Neural progenitor cell (in vitro differentiated cells): ENCODE measurements at regions not wholly inside any gene's neighbourhood (a gene's known extent, or its start where the extent isn't known, plus 50 kb on each side); places are given as distances from the start of the nearest gene placed in this dataset.

Experiments used
- DNase-seq: peaks from one replicate; pipeline ENCODE4 v3.0.0-alpha.2; 2016; ENCODE audit warnings: low spot score
- H2AFZ ChIP-seq: fragments of 200-600 bp; sonication (generic); replicated peaks from 2 replicates; pipeline ENCODE4 v1.6.1; 2016; ENCODE audit warnings: antibody characterized with exemption
- H3F3A ChIP-seq: fragments of 200-600 bp; sonication (generic); 2 replicates; pipeline ENCODE4 v1.6.1; 2016; ENCODE audit warnings: antibody characterized with exemption, low read depth
- H3K27ac ChIP-seq: fragments of 200-600 bp; sonication (generic); 2 replicates; pipeline ENCODE4 v1.5.1; 2016; ENCODE audit warnings: mild to moderate bottlenecking
- H3K27me3 ChIP-seq: fragments of 200-600 bp; sonication (generic); 2 replicates; pipeline ENCODE4 v1.6.1; 2016; ENCODE audit warnings: mild to moderate bottlenecking, moderate library complexity
- H3K36me3 ChIP-seq: fragments of 200-600 bp; sonication (generic); 2 replicates; pipeline ENCODE4 v1.5.1; 2016
- H3K4me1 ChIP-seq: fragments of 200-600 bp; sonication (generic); 2 replicates; pipeline ENCODE4 v1.6.1; 2016; ENCODE audit warnings: mixed run types
- H3K4me2 ChIP-seq: fragments of 200-600 bp; sonication (generic); 2 replicates; pipeline ENCODE4 v1.6.1; 2016
- H3K4me3 ChIP-seq: fragments of 200-600 bp; sonication (generic); 2 replicates; pipeline ENCODE4 v1.5.1; 2016
- H3K79me2 ChIP-seq: fragments of 200-600 bp; sonication (generic); 2 replicates; pipeline ENCODE4 v1.6.1; 2016; ENCODE audit warnings: low read depth
- H3K9ac ChIP-seq: fragments of 200-600 bp; sonication (generic); 2 replicates; pipeline ENCODE4 v1.6.1; 2016
- H3K9me3 ChIP-seq: fragments of 200-600 bp; sonication (generic); 2 replicates; pipeline ENCODE4 v1.5.1; 2016; ENCODE audit warnings: low read depth
- H4K20me1 ChIP-seq: fragments of 200-600 bp; sonication (generic); 2 replicates; pipeline ENCODE4 v1.6.1; 2016; ENCODE audit warnings: low read depth
- H3K27ac Mint-ChIP-seq: 3 replicates; pipeline ENCODE4 v1.8.0; 2021; ENCODE audit warnings: mixed read lengths
- H3K27me3 Mint-ChIP-seq: 2 replicates; pipeline ENCODE4 v1.8.0; 2022; ENCODE audit warnings: low read depth, mild to moderate bottlenecking, inconsistent platforms, moderate library complexity, mixed read lengths; ENCODE audit not compliant: insufficient read depth
- H3K36me3 Mint-ChIP-seq: 3 replicates; pipeline ENCODE4 v1.8.0; 2021; ENCODE audit warnings: mixed read lengths
- H3K4me1 Mint-ChIP-seq: 3 replicates; pipeline ENCODE4 v1.8.0; 2021; ENCODE audit warnings: mixed read lengths
- H3K4me3 Mint-ChIP-seq: 3 replicates; pipeline ENCODE4 v1.8.0; 2021; ENCODE audit warnings: mild to moderate bottlenecking, moderate library complexity, mixed read lengths
- H3K9me3 Mint-ChIP-seq: 3 replicates; pipeline ENCODE4 v1.8.0; 2020; ENCODE audit warnings: mixed read lengths
- EZH2 ChIP-seq: fragments of 200-600 bp; sonication (generic); IDR thresholded peaks from 2 replicates; pipeline ENCODE4 v1.6.1; 2017; ENCODE audit warnings: antibody characterized with exemption, mild to moderate bottlenecking, moderate library complexity
- EZH2phosphoT487 ChIP-seq: fragments of 200-600 bp; sonication (generic); IDR thresholded peaks from 2 replicates; pipeline ENCODE4 v1.6.1; 2017; ENCODE audit warnings: antibody characterized with exemption
- TF ChIP-seq, protein P1 (sequence below): fragments of 200-600 bp; sonication (generic); IDR thresholded peaks from 2 replicates; pipeline ENCODE4 v1.5.1; 2017; ENCODE audit warnings: antibody characterized with exemption, mild to moderate bottlenecking

DNA sequence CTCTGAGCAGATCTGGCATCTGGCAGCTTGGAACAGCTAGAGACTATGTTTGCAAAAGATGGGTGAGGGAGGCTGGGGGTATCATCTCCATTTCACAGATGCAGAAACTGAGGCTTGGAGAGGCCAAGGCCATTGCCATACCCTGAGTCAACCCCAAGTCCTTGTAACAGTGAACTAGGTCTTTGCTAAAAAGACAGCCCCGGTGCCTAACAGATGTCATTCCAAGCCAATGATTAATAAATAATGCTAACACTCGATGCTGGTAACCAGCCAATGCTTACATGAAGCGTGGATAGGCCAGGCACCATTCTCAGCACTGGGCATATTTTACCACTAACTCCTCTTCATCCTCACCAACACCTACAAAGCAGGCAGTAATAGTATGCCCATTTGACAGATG, 164.0 kb downstream of the MN1 start:
- Histone ChIP-seq H3K4me1 (peaks cover 46% of the 10 kb centered on the region), H3K79me2 (no peaks in the 10 kb centered on the region), H3K27ac (no peak overlapping the region), H4K20me1 (no peaks in the 10 kb centered on the region), H3K4me3 (no peak overlapping the region), H3K9me3 (no peaks in the 10 kb centered on the region), H3K4me2 (no peak overlapping the region), H2AFZ (no peak overlapping the region), H3K9ac (no peak overlapping the region), H3K36me3 (no peaks in the 10 kb centered on the region), H3K27me3 (no peaks in the 10 kb centered on the region), H3F3A (peaks cover 50% of the 10 kb centered on the region)
- no peaks in the 10 kb centered on the region for H3K9me3 Mint-ChIP-seq
- H3K27ac Mint-ChIP-seq = no peak overlapping the region
- H3K4me1 Mint-ChIP-seq = peaks cover 66% of the 10 kb centered on the region
- peaks cover 24% of the 10 kb centered on the region for H3K27me3 Mint-ChIP-seq
- H3K4me3 Mint-ChIP-seq = no peak overlapping the region
- DNase-seq = no peak
- TF ChIP-seq EZH2phosphoT487 (no peak), EZH2 (no peak)
- TF ChIP-seq, protein P1, sequence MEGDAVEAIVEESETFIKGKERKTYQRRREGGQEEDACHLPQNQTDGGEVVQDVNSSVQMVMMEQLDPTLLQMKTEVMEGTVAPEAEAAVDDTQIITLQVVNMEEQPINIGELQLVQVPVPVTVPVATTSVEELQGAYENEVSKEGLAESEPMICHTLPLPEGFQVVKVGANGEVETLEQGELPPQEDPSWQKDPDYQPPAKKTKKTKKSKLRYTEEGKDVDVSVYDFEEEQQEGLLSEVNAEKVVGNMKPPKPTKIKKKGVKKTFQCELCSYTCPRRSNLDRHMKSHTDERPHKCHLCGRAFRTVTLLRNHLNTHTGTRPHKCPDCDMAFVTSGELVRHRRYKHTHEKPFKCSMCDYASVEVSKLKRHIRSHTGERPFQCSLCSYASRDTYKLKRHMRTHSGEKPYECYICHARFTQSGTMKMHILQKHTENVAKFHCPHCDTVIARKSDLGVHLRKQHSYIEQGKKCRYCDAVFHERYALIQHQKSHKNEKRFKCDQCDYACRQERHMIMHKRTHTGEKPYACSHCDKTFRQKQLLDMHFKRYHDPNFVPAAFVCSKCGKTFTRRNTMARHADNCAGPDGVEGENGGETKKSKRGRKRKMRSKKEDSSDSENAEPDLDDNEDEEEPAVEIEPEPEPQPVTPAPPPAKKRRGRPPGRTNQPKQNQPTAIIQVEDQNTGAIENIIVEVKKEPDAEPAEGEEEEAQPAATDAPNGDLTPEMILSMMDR = no peak
- no peaks in the 10 kb centered on the region for H3K36me3 Mint-ChIP-seq

DNA sequence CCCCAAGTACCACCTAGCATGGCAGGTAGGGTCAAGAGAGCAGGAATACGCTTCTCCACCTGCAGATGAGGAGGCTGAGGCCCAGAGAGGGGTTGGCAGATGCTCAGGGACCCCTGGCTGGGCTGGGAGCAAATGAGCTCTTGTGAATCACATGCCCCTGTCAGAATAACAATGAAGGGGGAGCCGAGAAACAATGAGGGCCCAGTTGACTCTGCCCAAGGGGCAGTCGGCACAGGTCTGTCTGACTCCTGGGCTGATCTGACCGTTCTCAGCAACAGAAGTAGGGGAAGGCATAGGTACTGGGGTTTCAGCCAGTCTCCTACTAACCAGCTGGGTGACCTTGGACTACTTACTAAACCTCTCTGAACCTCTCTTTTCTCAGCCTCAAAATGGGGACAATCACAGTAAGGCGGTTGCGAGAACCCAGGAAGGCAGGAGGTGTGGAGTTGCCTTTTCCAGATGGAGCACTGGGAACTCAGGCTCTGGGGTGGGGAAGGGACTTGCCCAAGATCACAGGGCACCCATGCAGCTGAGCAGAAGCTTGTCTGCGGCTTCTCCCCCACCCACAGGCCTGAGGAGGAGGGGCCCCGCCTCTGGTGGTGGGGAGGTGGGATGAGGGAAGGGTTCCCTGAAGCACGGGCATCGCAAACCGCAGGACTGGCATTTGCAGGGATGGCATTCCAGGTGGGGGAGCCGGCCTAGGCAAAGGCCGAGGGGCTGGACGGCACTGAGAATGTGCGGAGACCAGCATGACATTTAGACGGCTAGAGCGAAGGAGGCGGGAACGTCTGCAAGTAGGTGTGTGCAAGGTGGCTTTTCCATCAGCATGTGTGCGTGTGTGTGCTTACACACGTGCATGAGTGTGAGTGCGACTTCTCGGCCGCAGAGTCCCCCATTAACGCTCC, 163.0 kb downstream of the MN1 start:
- no peak overlapping the region for H3K9ac ChIP-seq
- TF ChIP-seq, protein P1 = no peak
- no peak for TF ChIP-seq EZH2
- TF ChIP-seq EZH2phosphoT487 = no peak
- H3K4me3 Mint-ChIP-seq = no peak overlapping the region
- no peaks in the 10 kb centered on the region for H3K79me2 ChIP-seq
- no peaks in the 10 kb centered on the region for H3K36me3 Mint-ChIP-seq
- peaks cover 68% of the 10 kb centered on the region for H3K4me1 Mint-ChIP-seq
- no peak overlapping the region for H3K27ac ChIP-seq
- no peaks in the 10 kb centered on the region for H4K20me1 ChIP-seq
- H3K27me3 ChIP-seq = no peaks in the 10 kb centered on the region
- H3K4me3 ChIP-seq = no peak overlapping the region
- H3K36me3 ChIP-seq = no peaks in the 10 kb centered on the region
- peaks cover 54% of the 10 kb centered on the region for H3F3A ChIP-seq
- peaks cover 27% of the 10 kb centered on the region for H3K27me3 Mint-ChIP-seq
- peak overlapping the region; percentile 80 for H3K27ac Mint-ChIP-seq
- H3K9me3 ChIP-seq = no peaks in the 10 kb centered on the region
- H3K4me2 ChIP-seq = no peak overlapping the region
- peak overlapping the region; percentile 52 for H2AFZ ChIP-seq
- peaks cover 51% of the 10 kb centered on the region for H3K4me1 ChIP-seq
- no peak for DNase-seq
- no peaks in the 10 kb centered on the region for H3K9me3 Mint-ChIP-seq

DNA sequence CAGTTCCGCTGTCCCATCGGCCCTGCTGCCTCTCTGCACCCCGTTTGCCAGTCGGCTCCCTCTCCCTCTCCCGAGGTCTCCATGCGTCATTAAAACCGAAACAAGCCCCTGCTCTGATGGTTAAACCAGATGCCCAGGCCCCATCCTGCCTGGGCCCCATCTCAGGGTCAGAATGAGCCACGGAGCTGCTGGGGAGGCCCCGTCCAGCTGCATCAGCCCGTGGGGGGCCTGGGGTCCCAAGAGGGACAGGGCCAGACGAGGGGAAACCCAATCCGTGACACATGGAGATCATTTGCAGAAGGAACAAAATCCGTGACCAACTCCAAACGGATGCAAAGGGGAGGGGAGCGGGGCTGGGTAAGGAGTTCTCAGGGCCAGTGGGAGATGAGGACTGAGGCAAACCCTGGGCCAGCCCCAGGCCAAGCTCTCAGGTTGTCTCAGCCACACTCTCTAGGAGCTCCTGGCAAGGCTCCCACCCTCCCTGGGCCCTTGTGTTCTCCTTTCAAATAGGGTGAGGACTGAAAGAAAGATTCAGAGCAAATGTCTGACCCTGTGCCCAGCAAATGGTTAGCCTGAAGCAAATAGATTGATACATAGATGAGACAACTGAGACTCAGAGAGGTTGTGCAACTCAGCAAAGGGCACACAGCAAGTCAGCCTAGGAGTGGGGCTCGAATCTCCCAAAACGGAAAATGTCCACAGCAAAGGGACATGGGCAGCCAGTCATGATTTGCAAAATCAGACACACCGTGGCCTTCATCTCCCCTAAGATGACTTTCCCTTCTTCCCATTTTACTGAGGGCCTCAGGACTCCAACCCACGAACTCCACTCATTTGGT, 162.1 kb downstream of the MN1 start:
- DNase-seq = no peak
- H3K27ac ChIP-seq = no peak overlapping the region

More for the DNA sequence above, 162.1 kb downstream of the MN1 start:
- Mint-ChIP-seq H3K27ac (peak overlapping the region; percentile 42), H3K27me3 (peaks cover 29% of the 10 kb centered on the region), H3K9me3 (no peaks in the 10 kb centered on the region), H3K36me3 (no peaks in the 10 kb centered on the region), H3K4me1 (peaks cover 66% of the 10 kb centered on the region), H3K4me3 (no peak overlapping the region)
- Histone ChIP-seq H3K27me3 (no peaks in the 10 kb centered on the region), H3K9me3 (no peaks in the 10 kb centered on the region), H3K36me3 (no peaks in the 10 kb centered on the region), H3K4me3 (no peak overlapping the region), H2AFZ (peak overlapping the region; percentile 52), H3K79me2 (no peaks in the 10 kb centered on the region), H3K9ac (no peak overlapping the region), H3F3A (peaks cover 54% of the 10 kb centered on the region), H4K20me1 (no peaks in the 10 kb centered on the region), H3K4me1 (peaks cover 53% of the 10 kb centered on the region), H3K4me2 (no peak overlapping the region)
- TF ChIP-seq EZH2 (no peak), EZH2phosphoT487 (no peak)
- TF ChIP-seq, protein P1 = no peak
